Stomach smooth muscle (tissue), 2 donors: ENCODE measurements at regions not wholly inside any gene's neighbourhood (a gene's known extent, or its start where the extent isn't known, plus 50 kb on each side); places are given as distances from the start of the nearest gene placed in this dataset.
"Not testable (repeated sequence)": the region's sequence is repeated elsewhere in the genome, so short reads cannot be mapped to it uniquely, and the experiment has no call there.

Source experiments
- H3K27ac ChIP-seq: one replicate; pipeline ENCODE4 v1.7.0; 2013; ENCODE audit warnings: mild to moderate bottlenecking, low read length, inconsistent platforms
- H3K27me3 ChIP-seq, 2 donors: one replicate each; pipeline ENCODE4 v1.7.0; 2013; ENCODE audit warnings: low read length in 2 of 2; ENCODE audit not compliant: insufficient read depth in 2 of 2, control insufficient read depth in 1 of 2
- H3K36me3 ChIP-seq, 2 donors: one replicate each; pipeline ENCODE4 v1.7.0; 2013; ENCODE audit warnings: low read length in 2 of 2; ENCODE audit not compliant: control insufficient read depth in 2 of 2, insufficient read depth in 2 of 2
- H3K4me1 ChIP-seq: one replicate; pipeline ENCODE4 v1.7.0; 2013; ENCODE audit warnings: low read length; ENCODE audit not compliant: control insufficient read depth, insufficient read depth
- H3K4me3 ChIP-seq, 2 donors: one replicate each; pipeline ENCODE4 v1.7.0; 2013; ENCODE audit warnings: low read length in 2 of 2
- H3K9ac ChIP-seq, 2 donors: one replicate each; pipeline ENCODE4 v1.7.0; 2013; ENCODE audit warnings: low read length in 2 of 2, mild to moderate bottlenecking in 1 of 2
- H3K9me3 ChIP-seq, 2 donors: one replicate each; pipeline ENCODE4 v1.7.0; 2013; ENCODE audit warnings: low read length in 2 of 2; ENCODE audit not compliant: control insufficient read depth in 2 of 2
- donor health status: healthy.
- donor health status: Pancreatic carcinoma.

DNA sequence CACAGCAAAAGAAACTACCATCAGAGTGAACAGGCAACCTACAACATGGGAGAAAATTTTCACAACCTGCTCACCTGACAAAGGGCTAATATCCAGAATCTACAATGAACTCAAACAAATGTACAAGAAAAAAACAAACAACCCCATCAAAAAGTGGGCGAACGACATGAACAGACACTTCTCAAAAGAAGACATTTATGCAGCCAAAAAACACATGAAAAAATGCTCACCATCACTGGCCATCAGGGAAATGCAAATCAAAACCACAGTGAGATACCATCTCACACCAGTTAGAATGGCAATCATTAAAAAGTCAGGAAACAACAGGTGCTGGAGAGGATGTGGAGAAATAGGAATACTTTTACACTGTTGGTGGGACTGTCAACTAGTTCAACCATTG lies 207.8 kb downstream of the USP6NL start:
- not testable (repeated sequence) for H3K4me1 ChIP-seq, H3K9me3 ChIP-seq, H3K9ac ChIP-seq, H3K27me3 ChIP-seq, H3K27ac ChIP-seq, H3K36me3 ChIP-seq, H3K4me3 ChIP-seq

- no peaks in the 10 kb centered on the region for H3K36me3 ChIP-seq
- H3K9me3 ChIP-seq: no peaks in the 10 kb centered on the region
- H3K4me1 ChIP-seq: no peaks in the 10 kb centered on the region
- H3K9ac ChIP-seq: no peak overlapping the region
- H3K27ac ChIP-seq: no peak overlapping the region
- no peaks in the 10 kb centered on the region for H3K27me3 ChIP-seq
- no peak overlapping the region for H3K4me3 ChIP-seq
Observed at GRCh38 chr10:11403116-11403515, 208.3 kb downstream of the USP6NL start.

DNA sequence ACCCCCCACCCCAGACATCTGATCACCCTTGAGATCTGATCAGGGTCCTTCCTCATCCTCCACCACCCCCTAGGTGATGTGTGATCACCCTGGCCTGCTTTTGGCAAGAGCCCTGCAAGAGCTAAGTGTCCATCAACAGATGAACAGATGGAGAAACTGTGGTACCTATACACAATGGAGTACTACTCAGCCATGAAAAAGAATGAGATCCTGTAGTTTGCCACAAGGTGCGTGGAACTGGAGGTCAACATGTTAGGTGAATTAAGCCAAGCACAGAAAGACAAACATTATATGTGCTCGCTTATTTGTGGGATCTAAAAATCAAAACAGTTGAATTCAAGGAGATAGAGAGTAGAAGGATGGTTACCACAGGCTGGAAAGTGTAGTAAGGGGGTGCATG lies 209.1 kb downstream of the USP6NL start:
- Histone ChIP-seq H3K9ac (no peak overlapping the region), H3K36me3 (no peaks in the 10 kb centered on the region), H3K4me3 (no peak overlapping the region), H3K4me1 (peaks cover 6% of the 10 kb centered on the region), H3K27ac (no peak overlapping the region), H3K27me3 (no peaks in the 10 kb centered on the region), H3K9me3 (peaks cover 0 to 3% of the 10 kb centered on the region in 2 donors)

- H3K4me1 ChIP-seq: peaks cover 6% of the 10 kb centered on the region
- H3K36me3 ChIP-seq: no peaks in the 10 kb centered on the region
- H3K4me3 ChIP-seq: no peak overlapping the region
- H3K9me3 ChIP-seq: peaks cover 0 to 3% of the 10 kb centered on the region in 2 donors
- no peak overlapping the region for H3K27ac ChIP-seq
- no peak overlapping the region for H3K9ac ChIP-seq
- no peaks in the 10 kb centered on the region for H3K27me3 ChIP-seq
Observed at GRCh38 chr10:11401264-11402235, 209.9 kb downstream of the USP6NL start.

GRCh38 chr10:11397980-11398580 lies 213.4 kb downstream of the USP6NL start:
- peaks cover 0 to 3% of the 10 kb centered on the region in 2 donors for H3K9me3 ChIP-seq
- no peak overlapping the region for H3K4me3 ChIP-seq
- no peaks in the 10 kb centered on the region for H3K36me3 ChIP-seq
- H3K27me3 ChIP-seq: no peaks in the 10 kb centered on the region
- peaks cover 6% of the 10 kb centered on the region for H3K4me1 ChIP-seq
- H3K9ac ChIP-seq: no peak overlapping the region
- peak overlapping the region; percentile 24 for H3K27ac ChIP-seq

GRCh38 chr10:11397077-11397965 lies 214.1 kb downstream of the USP6NL start:
- no peaks in the 10 kb centered on the region for H3K27me3 ChIP-seq
- H3K36me3 ChIP-seq: no peaks in the 10 kb centered on the region
- no peak overlapping the region for H3K9ac ChIP-seq
- H3K4me3 ChIP-seq: no peak overlapping the region
- H3K4me1 ChIP-seq: peaks cover 6% of the 10 kb centered on the region
- no peak overlapping the region for H3K27ac ChIP-seq
- peaks cover 0 to 3% of the 10 kb centered on the region in 2 donors for H3K9me3 ChIP-seq

DNA sequence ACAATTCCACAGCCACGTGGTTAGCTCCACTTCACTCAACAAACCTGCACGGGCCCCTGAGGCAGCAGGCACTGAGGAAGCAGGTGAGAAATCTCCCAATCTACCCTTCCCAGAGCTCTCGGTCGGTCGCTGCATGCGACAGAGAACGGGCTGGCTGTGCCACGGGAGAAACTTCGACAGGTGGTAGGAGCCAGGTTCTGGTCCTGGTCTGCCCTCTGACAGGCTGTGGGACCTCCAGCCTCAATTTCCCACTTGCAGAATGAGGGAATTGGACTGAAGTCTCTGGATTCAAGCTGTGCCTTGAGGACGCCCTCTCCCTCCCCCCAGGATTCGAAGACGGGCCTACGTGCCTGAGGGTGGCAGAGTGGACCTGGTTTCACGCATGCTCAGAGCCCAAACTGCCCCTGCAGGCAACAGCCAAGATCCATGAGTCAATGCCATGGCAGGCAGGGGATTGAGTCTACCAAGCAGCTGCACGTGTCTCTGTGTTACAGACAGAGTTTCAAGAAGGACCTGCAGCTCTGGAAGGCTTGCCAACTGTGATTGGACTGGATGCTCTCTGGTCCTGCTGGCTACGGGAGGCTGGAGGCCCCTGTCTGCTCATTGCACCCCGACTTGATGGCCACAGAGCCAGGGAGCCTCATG lies 215.0 kb downstream of the USP6NL start:
- Histone ChIP-seq H3K36me3 (no peaks in the 10 kb centered on the region), H3K9ac (no peak overlapping the region), H3K4me1 (peaks cover 6% of the 10 kb centered on the region), H3K27ac (no peak overlapping the region), H3K4me3 (no peak overlapping the region), H3K27me3 (no peaks in the 10 kb centered on the region), H3K9me3 (peaks cover 0 to 3% of the 10 kb centered on the region in 2 donors)

DNA sequence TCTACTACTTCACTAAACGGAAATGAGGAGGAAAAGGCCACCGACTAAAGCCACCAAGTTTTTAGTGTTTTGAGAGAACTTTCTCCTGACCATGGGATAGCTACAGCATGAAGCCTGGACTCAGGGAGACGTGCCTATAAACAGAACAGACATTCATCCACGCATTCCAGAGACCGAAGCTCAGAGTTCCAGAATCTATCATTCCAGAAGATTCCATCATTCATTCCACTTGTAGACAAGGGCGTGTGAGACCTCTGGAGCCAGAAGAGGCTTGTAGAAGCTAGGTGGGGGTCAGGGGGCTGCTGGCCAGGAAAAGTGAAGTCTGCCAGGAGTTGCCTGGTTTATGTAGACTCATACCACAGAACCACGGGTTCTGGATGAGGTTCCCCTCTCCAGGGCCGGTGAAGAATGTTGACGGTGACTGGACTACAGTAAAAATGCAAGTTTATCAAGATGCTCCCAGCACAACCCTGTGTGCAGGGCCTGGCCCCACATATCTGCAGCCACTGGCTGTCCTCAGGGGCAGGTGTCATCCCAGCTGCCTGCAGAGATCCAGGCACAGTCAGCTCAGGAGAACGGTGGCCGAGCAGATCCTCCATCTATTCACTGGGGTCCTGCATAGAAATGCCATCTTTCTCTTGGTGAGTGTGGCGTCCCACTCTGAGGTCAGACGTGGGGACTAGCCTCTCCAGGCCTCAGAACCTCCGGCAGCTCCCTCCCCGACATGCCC lies 215.7 kb downstream of the USP6NL start:
- H3K4me1 ChIP-seq: peaks cover 6% of the 10 kb centered on the region
- H3K27ac ChIP-seq: no peak overlapping the region
- H3K27me3 ChIP-seq: no peaks in the 10 kb centered on the region
- H3K36me3 ChIP-seq: no peaks in the 10 kb centered on the region
- no peak overlapping the region for H3K4me3 ChIP-seq
- H3K9me3 ChIP-seq: peaks cover 0 to 3% of the 10 kb centered on the region in 2 donors
- H3K9ac ChIP-seq: no peak overlapping the region

GRCh38 chr10:11395161-11395560 lies 216.3 kb downstream of the USP6NL start:
- peaks cover 0 to 3% of the 10 kb centered on the region in 2 donors for H3K9me3 ChIP-seq
- peaks cover 6% of the 10 kb centered on the region for H3K4me1 ChIP-seq
- no peaks in the 10 kb centered on the region for H3K27me3 ChIP-seq
- H3K36me3 ChIP-seq: no peaks in the 10 kb centered on the region
- H3K27ac ChIP-seq: no peak overlapping the region
- H3K4me3 ChIP-seq: no peak overlapping the region
- H3K9ac ChIP-seq: no peak overlapping the region
